Thyroid gland (tissue), 4 donors: ENCODE measurements at regions not wholly inside any gene's neighbourhood (a gene's known extent, or its start where the extent isn't known, plus 50 kb on each side); places are given as distances from the start of the nearest gene placed in this dataset.

Source experiments
- DNase-seq, 2 donors: peaks; one replicate each; pipeline ENCODE4 v3.0.0-alpha.2; 2019
- H3K27ac ChIP-seq, 3 donors: fragments of 200-600 bp; sonication (generic); 1 replicate in 2 of 3; 2 replicates in 1 of 3; pipeline ENCODE4 v1.5.1; 2016 to 2019; ENCODE audit warnings: mild to moderate bottlenecking in 1 of 3, moderate library complexity in 1 of 3
- H3K27me3 ChIP-seq: fragments of 200-600 bp; sonication (generic); one replicate; pipeline ENCODE4 v1.5.1; 2019
- H3K36me3 ChIP-seq, 2 donors: fragments of 200-600 bp; sonication (generic); one replicate each; pipeline ENCODE4 v1.5.1; 2016 to 2019
- H3K4me1 ChIP-seq, 2 donors: fragments of 200-600 bp; sonication (generic); one replicate each; pipeline ENCODE4 v1.5.1; 2017 to 2019
- H3K4me3 ChIP-seq, 3 donors: fragments of 200-600 bp; sonication (generic); replicated peaks in 1 of 3; 1 replicate in 2 of 3; 2 replicates in 1 of 3; pipeline ENCODE4 v1.5.1; 2016; ENCODE audit warnings: mild to moderate bottlenecking in 1 of 3
- H3K9me3 ChIP-seq: fragments of 200-600 bp; sonication (generic); one replicate; pipeline ENCODE4 v1.5.1; 2017
- POLR2A ChIP-seq, 2 donors: fragments of 450-650 bp; IDR thresholded peaks; one replicate each; pipeline ENCODE4 v1.6.1; 2017; ENCODE audit warnings: antibody characterized with exemption in 2 of 2, mild to moderate bottlenecking in 2 of 2, moderate library complexity in 1 of 2
- whole genome bisulfite sequencing, 2 donors: methylation state at CpG; one replicate each; pipeline ENCODE4 v1.1.5; 2017; 5-methylcytosine and 5-hydroxymethylcytosine counted together
- intact Hi-C: fragments of 100-400 bp; cut with DNase I; formaldehyde crosslinking; loops from one replicate; pipeline ENCODE4 v1.15.1; 2023
- TF ChIP-seq, protein P1 (sequence below), 6 experiments: fragments of 200-600 bp in 3 of 6; fragments of 450-650 bp in 3 of 6; sonication (generic) in 3 of 6; IDR thresholded peaks; one replicate each; pipeline ENCODE4 v1.5.1; 2016 to 2019; ENCODE audit warnings: antibody characterized with exemption in 6 of 6, mild to moderate bottlenecking in 2 of 6, inconsistent platforms in 1 of 6, moderate library complexity in 1 of 6

DNA sequence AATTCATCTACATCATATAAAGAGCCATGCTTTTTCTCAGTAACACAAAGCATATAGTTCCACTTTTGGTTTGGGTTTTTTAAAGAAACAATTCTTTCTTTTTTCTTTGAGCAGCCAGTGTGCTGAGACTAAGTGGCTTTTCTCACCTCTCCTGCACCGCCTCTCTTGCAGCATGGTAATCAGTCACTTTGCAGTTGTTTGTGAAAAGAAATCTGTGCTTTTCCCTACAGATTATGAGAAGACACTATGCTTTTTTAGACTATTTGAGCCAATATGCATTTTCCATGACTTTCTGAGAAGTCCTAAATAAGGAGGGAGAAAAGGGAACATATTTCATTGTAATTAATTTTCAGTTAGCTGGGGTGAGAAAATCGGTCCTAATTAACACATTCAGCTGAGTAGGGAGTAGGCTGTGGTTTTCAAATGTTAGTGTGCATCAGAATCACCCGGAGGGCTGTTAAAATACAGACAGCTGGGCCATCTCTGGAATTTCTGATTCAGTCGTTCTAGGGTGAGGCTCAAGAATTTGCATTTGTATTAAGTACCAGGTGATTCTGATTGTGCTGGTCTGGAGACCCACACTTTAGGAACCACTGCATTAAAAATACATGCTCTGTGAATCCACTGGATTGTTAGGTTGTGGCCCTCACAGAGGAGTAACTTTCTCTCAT lies 155.2 kb downstream of the TINAG start:
- WGBS, 2 donors: 63 to 68% methylated on average over 4 of the region's 4 CpGs

DNA sequence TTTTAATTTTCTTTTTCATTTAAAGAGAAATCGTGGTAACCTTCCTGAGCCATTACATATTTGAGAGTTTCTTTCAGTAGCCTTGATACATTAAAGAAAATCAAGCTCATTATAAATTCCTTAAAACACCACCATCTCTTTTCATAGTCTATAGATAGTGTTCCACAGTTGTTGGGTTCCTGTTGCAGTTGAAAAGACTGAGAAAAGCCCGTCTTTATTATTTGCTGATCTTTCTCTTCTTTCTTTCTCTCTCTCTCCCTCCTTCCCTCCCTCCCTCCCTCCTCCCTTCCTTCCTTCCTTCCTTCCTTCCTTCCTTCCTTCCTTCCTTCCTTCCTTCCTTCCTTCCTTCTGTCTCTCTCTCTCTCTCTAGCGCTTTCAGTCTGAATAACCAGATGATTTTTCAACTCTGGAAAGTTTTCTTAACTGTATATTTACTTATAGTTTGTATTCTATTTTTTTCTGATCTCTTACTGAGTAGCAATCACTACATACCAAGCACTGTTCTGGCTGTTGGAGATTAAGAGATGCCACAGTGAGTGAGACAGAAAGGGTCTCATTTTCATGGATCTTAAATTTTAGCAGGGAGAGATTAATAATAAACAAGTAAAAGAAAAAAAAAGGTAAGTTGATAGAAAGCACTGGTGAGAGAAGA lies 157.5 kb downstream of the TINAG start:
- H3K9me3 ChIP-seq: no peaks in the 10 kb centered on the region
- H3K27ac ChIP-seq: no peak overlapping the region
- WGBS, 2 donors: 78% methylated on average over 3 of the region's 3 CpGs
- no peaks in the 10 kb centered on the region for H3K36me3 ChIP-seq
- no peak for TF ChIP-seq POLR2A (IDR thresholded peaks at IDR 0.05)
- TF ChIP-seq, protein P1, sequence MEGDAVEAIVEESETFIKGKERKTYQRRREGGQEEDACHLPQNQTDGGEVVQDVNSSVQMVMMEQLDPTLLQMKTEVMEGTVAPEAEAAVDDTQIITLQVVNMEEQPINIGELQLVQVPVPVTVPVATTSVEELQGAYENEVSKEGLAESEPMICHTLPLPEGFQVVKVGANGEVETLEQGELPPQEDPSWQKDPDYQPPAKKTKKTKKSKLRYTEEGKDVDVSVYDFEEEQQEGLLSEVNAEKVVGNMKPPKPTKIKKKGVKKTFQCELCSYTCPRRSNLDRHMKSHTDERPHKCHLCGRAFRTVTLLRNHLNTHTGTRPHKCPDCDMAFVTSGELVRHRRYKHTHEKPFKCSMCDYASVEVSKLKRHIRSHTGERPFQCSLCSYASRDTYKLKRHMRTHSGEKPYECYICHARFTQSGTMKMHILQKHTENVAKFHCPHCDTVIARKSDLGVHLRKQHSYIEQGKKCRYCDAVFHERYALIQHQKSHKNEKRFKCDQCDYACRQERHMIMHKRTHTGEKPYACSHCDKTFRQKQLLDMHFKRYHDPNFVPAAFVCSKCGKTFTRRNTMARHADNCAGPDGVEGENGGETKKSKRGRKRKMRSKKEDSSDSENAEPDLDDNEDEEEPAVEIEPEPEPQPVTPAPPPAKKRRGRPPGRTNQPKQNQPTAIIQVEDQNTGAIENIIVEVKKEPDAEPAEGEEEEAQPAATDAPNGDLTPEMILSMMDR (IDR thresholded peaks at IDR 0.05): no peak
- no peak for DNase-seq
- H3K27me3 ChIP-seq: no peaks in the 10 kb centered on the region
- no peaks in the 10 kb centered on the region for H3K4me1 ChIP-seq
- H3K4me3 ChIP-seq: no peak overlapping the region
- intact Hi-C loops: no loop called here

More for the DNA sequence above, 155.2 kb downstream of the TINAG start:
- Histone ChIP-seq H3K27ac (no peak overlapping the region), H3K36me3 (no peaks in the 10 kb centered on the region), H3K4me1 (no peaks in the 10 kb centered on the region), H3K4me3 (no peak overlapping the region), H3K9me3 (no peaks in the 10 kb centered on the region), H3K27me3 (no peaks in the 10 kb centered on the region)
- TF ChIP-seq, protein P1 (IDR thresholded peaks at IDR 0.05): no peak
- no peak for TF ChIP-seq POLR2A (IDR thresholded peaks at IDR 0.05)
- no peak for DNase-seq
- intact Hi-C loops: no loop called here

DNA sequence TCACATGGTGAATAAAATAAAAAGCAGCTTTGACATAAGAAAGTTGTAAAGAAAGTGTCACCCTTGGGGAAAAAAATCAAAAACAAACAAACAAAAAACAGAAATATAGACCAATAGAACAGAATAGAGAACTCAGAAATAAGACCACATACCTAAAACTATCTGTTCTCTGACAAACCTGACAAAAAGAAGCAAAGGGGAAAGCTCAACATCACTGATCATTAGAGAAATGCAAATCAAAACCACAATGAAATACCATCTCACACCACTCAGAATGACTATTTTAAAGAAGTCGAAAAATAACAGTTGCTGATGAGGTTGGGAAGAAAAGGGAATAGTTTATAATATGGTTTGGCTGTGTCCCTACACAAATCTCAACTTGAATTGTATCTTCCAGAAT lies 159.1 kb downstream of the TINAG start:
- no peaks in the 10 kb centered on the region for H3K9me3 ChIP-seq
- no peaks in the 10 kb centered on the region for H3K4me1 ChIP-seq
- intact Hi-C loops: no loop called here

DNA sequence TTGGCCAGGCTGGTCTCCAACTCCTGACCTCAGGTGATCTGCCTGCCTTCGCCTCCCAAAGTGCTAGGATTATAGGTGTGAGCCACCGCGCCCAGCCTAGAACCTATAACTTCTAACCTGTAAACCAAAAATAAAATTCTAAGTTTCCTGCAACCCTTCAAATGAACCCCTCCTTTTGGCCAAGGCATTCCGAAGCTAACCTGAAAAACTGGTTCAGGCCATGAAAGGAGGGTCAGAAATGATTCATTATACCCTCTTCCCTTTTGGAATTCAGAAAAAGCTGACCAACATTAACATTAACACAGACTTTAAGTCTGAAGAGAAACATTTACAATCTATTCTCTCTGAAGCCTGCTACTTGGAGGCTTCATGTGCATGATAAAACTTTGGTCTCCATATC lies 165.1 kb downstream of the TINAG start:
- Histone ChIP-seq H3K36me3 (no peaks in the 10 kb centered on the region), H3K9me3 (no peaks in the 10 kb centered on the region), H3K4me3 (no peak overlapping the region), H3K4me1 (no peaks in the 10 kb centered on the region), H3K27me3 (no peaks in the 10 kb centered on the region), H3K27ac (no peak overlapping the region)
- 90 to 91% methylated on average over 4 of the region's 4 CpGs for WGBS, 2 donors
- DNase-seq: no peak
- intact Hi-C loops: no loop called here
- TF ChIP-seq, protein P1 (IDR thresholded peaks at IDR 0.05): no peak
- TF ChIP-seq POLR2A (IDR thresholded peaks at IDR 0.05): no peak

More for the DNA sequence above, 159.1 kb downstream of the TINAG start:
- H3K4me3 ChIP-seq: no peak overlapping the region
- H3K27me3 ChIP-seq: no peaks in the 10 kb centered on the region
- no peaks in the 10 kb centered on the region for H3K36me3 ChIP-seq
- no peak for DNase-seq
- WGBS, 2 donors: 85% methylated on average over 1 of the region's 1 CpG
- no peak overlapping the region for H3K27ac ChIP-seq
- no peak for TF ChIP-seq POLR2A (IDR thresholded peaks at IDR 0.05)
- TF ChIP-seq, protein P1 (IDR thresholded peaks at IDR 0.05): no peak

DNA sequence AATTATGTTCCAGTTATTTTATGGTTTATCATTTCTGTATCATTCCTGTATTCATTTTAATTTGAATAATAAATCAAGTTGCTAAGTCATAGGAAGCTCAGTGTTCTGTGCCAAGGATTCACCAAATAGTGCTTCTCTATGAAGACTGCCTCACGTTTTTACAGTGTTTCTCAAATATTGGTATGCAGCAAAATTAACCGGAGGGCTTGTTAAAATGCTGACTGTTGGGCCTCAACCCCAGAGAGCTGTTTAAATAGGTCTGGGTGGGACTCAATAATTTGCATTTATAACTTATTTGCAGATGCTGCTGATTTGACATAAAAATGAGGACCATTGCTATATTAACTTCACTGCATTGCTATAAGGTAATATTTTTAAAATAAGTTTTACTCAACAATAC lies 166.7 kb downstream of the TINAG start:
- Histone ChIP-seq H3K27me3 (no peaks in the 10 kb centered on the region), H3K4me1 (no peaks in the 10 kb centered on the region), H3K36me3 (no peaks in the 10 kb centered on the region), H3K9me3 (no peaks in the 10 kb centered on the region), H3K4me3 (no peak overlapping the region), H3K27ac (no peak overlapping the region)
- intact Hi-C loops: no loop called here
- DNase-seq: no peak
- TF ChIP-seq POLR2A (IDR thresholded peaks at IDR 0.05): no peak
- TF ChIP-seq, protein P1 (IDR thresholded peaks at IDR 0.05): no peak
- 76 to 77% methylated on average over 2 of the region's 2 CpGs for WGBS, 2 donors
